SK-N-SH (cell line): ENCODE measurements at regions not wholly inside any gene's neighbourhood (a gene's known extent, or its start where the extent isn't known, plus 50 kb on each side); places are given as distances from the start of the nearest gene placed in this dataset.

Experiments
- CTCF ChIA-PET: fragments of 300-600, 350-600 bp; formaldehyde crosslinking; extraction: SDS; loops from one replicate; lab custom pipeline; 2021; lab: Yijun Ruan, JAX
- POLR2A ChIA-PET: fragments of 350-600 bp; sonication (Branson Sonifier 250); formaldehyde crosslinking; extraction: SDS; loops from one replicate; lab custom pipeline; 2020; ENCODE audit warnings: antibody characterized with exemption, inconsistent platforms; lab: Yijun Ruan, JAX
- DNase-seq: peaks from one replicate; pipeline ENCODE4 v3.0.0; 2012
- H2AFZ ChIP-seq: fragments of 200-600 bp; sonication (generic); 2 replicates; pipeline ENCODE4 v1.8.1; 2016; ENCODE audit warnings: antibody characterized with exemption, mild to moderate bottlenecking, low read depth
- H3F3A ChIP-seq: fragments of 200-600 bp; sonication (generic); replicated peaks from 2 replicates; pipeline ENCODE3; 2016; ENCODE audit warnings: antibody characterized with exemption, mild to moderate bottlenecking; ENCODE audit not compliant: insufficient read depth
- H3K27ac ChIP-seq, 2 experiments: fragments of 200-500 bp in 1 of 2; fragments of 200-600 bp in 1 of 2; sonication (Bioruptor generic) in 1 of 2; sonication (generic), shearing (Covaris generic) in 1 of 2; 2 replicates each; pipeline versions ENCODE4 v1.5.1 to v1.6.1; 2014 to 2016; ENCODE audit warnings: low read depth in 2 of 2, inconsistent platforms in 1 of 2, low read length in 1 of 2, mild to moderate bottlenecking in 1 of 2, mixed read lengths in 1 of 2
- H3K27me3 ChIP-seq: fragments of 200-600 bp; sonication (generic), shearing (Covaris generic); 2 replicates; pipeline ENCODE4 v1.6.1; 2016; ENCODE audit warnings: mixed run types; ENCODE audit not compliant: insufficient read depth
- H3K36me3 ChIP-seq, 2 experiments: fragments of 200-500 bp in 1 of 2; fragments of 200-600 bp in 1 of 2; sonication (Bioruptor generic) in 1 of 2; sonication (generic) in 1 of 2; replicated peaks in 1 of 2; 2 replicates each; pipeline versions ENCODE3 to v1.5.1; 2014 to 2016; ENCODE audit warnings: low read length in 1 of 2, mild to moderate bottlenecking in 1 of 2; ENCODE audit not compliant: insufficient read depth in 2 of 2, control insufficient read depth in 1 of 2
- H3K4me1 ChIP-seq, 2 experiments: fragments of 200-500 bp in 1 of 2; fragments of 200-600 bp in 1 of 2; sonication (Bioruptor generic) in 1 of 2; sonication (generic), shearing (Covaris generic) in 1 of 2; 2 replicates each; pipeline versions ENCODE4 v1.5.1 to v1.6.1; 2014 to 2016; ENCODE audit warnings: low read depth in 1 of 2, low read length in 1 of 2, mixed run types in 1 of 2; ENCODE audit not compliant: insufficient read depth in 2 of 2, control insufficient read depth in 1 of 2
- H3K4me2 ChIP-seq: fragments of 200-600 bp; sonication (generic), shearing (Covaris generic); 2 replicates; pipeline ENCODE4 v1.6.1; 2017; ENCODE audit warnings: mixed run types
- H3K4me3 ChIP-seq, 2 experiments: fragments of 200-500 bp in 1 of 2; fragments of 200-600 bp in 1 of 2; sonication (Bioruptor generic) in 1 of 2; sonication (generic), shearing (Covaris generic) in 1 of 2; 2 replicates each; pipeline versions ENCODE4 v1.5.1 to v1.8.1; 2014 to 2016; ENCODE audit warnings: low read depth in 2 of 2, inconsistent platforms in 1 of 2, low read length in 1 of 2, mild to moderate bottlenecking in 1 of 2, mixed read lengths in 1 of 2, moderate library complexity in 1 of 2
- H3K79me2 ChIP-seq: fragments of 200-600 bp; sonication (generic); 2 replicates; pipeline ENCODE4 v1.8.1; 2017; ENCODE audit warnings: mild to moderate bottlenecking; ENCODE audit not compliant: insufficient read depth
- H3K9ac ChIP-seq: fragments of 200-600 bp; sonication (generic); 2 replicates; pipeline ENCODE4 v1.6.1; 2017; ENCODE audit warnings: mixed run types
- H3K9me2 ChIP-seq: fragments of 200-600 bp; sonication (generic); 2 replicates; pipeline ENCODE4 v1.6.1; 2017; ENCODE audit warnings: mixed run types
- H3K9me3 ChIP-seq: fragments of 200-600 bp; sonication (generic); 2 replicates; pipeline ENCODE4 v1.6.1; 2017; ENCODE audit warnings: mixed run types, mild to moderate bottlenecking, moderate library complexity
- H4K20me1 ChIP-seq: fragments of 200-600 bp; sonication (generic); 2 replicates; pipeline ENCODE4 v1.6.1; 2017; ENCODE audit warnings: mild to moderate bottlenecking, mixed run types; ENCODE audit not compliant: insufficient read depth
- ELF1 ChIP-seq: IDR thresholded peaks from 2 replicates; pipeline ENCODE4 v1.4.0; 2012
- FOSL2 ChIP-seq: IDR thresholded peaks from 2 replicates; pipeline ENCODE4 v1.4.0; 2012; ENCODE audit warnings: low read depth, mild to moderate bottlenecking, moderate library complexity, borderline replicate concordance
- FOXJ3 ChIP-seq: sonication (generic); formaldehyde crosslinking; IDR thresholded peaks from 2 replicates; pipeline ENCODE4 v1.5.1; 2020; ENCODE audit warnings: mild to moderate bottlenecking, missing genetic modification reagents
- FOXM1 ChIP-seq: IDR thresholded peaks from 2 replicates; pipeline ENCODE4 v1.4.0; 2012; ENCODE audit warnings: low read depth, mild to moderate bottlenecking
- GABPA ChIP-seq: IDR thresholded peaks from 2 replicates; pipeline ENCODE4 v1.4.0; 2012; ENCODE audit warnings: low read depth, mild to moderate bottlenecking
- GATA2 ChIP-seq: sonication (generic); formaldehyde crosslinking; IDR thresholded peaks from 2 replicates; pipeline ENCODE4 v1.5.0; 2020; ENCODE audit warnings: mild to moderate bottlenecking, missing genetic modification reagents
- JUND ChIP-seq: IDR thresholded peaks from 2 replicates; pipeline ENCODE4 v1.4.0; 2012
- NFIC ChIP-seq: IDR thresholded peaks from 2 replicates; pipeline ENCODE4 v1.4.0; 2012; ENCODE audit warnings: borderline replicate concordance
- NRF1 ChIP-seq: IDR thresholded peaks from 2 replicates; pipeline ENCODE4 v1.6.1; 2012; ENCODE audit warnings: low read depth, mild to moderate bottlenecking, low read length
- SMC3 ChIP-seq: IDR thresholded peaks from 2 replicates; pipeline ENCODE4 v1.6.1; 2012; ENCODE audit warnings: low read depth, low read length, improper control_type of control experiment
- TAF1 ChIP-seq: IDR thresholded peaks from 2 replicates; pipeline ENCODE4 v1.6.1; 2012; ENCODE audit warnings: low read depth, mild to moderate bottlenecking, low read length, moderate library complexity, borderline replicate concordance
- USF2 ChIP-seq: fragments of 150-350 bp; IDR thresholded peaks from 2 replicates; pipeline ENCODE4 v1.6.1; 2017; ENCODE audit warnings: antibody characterized with exemption, low read length, low read depth, borderline replicate concordance
- YY1 ChIP-seq: IDR thresholded peaks from 2 replicates; pipeline ENCODE4 v1.4.0; 2012; ENCODE audit warnings: low read depth, mild to moderate bottlenecking
- WGBS: methylation state at CpG from one replicate; pipeline ENCODE4 v1.1.6; 2017; ENCODE audit warnings: low lambda C conversion rate; 5-methylcytosine and 5-hydroxymethylcytosine counted together
- TF ChIP-seq, protein P1 (sequence below): IDR thresholded peaks from 2 replicates; pipeline ENCODE4; 2012
- TF ChIP-seq, protein P2 (sequence below): fragments of 150-350 bp; IDR thresholded peaks from 2 replicates; pipeline ENCODE4 v1.6.1; 2016; ENCODE audit warnings: mild to moderate bottlenecking, low read depth, low read length
- TF ChIP-seq, protein P3 (sequence below): fragments of 200-600 bp; sonication (generic); IDR thresholded peaks from 2 replicates; pipeline ENCODE4 v1.6.1; 2017; ENCODE audit warnings: antibody characterized with exemption, mild to moderate bottlenecking, moderate library complexity
- TF ChIP-seq, protein P4 (sequence below): IDR thresholded peaks from 2 replicates; pipeline ENCODE4 v1.4.0; 2012; ENCODE audit warnings: low read depth, borderline replicate concordance

- no peaks in the 10 kb centered on the region for H4K20me1 ChIP-seq
- H3K36me3 ChIP-seq = no peaks in the 10 kb centered on the region
- H2AFZ ChIP-seq = no peak overlapping the region
- H3K4me3 ChIP-seq = no peak overlapping the region
- no peak for TF ChIP-seq YY1
- TF ChIP-seq, protein P1, sequence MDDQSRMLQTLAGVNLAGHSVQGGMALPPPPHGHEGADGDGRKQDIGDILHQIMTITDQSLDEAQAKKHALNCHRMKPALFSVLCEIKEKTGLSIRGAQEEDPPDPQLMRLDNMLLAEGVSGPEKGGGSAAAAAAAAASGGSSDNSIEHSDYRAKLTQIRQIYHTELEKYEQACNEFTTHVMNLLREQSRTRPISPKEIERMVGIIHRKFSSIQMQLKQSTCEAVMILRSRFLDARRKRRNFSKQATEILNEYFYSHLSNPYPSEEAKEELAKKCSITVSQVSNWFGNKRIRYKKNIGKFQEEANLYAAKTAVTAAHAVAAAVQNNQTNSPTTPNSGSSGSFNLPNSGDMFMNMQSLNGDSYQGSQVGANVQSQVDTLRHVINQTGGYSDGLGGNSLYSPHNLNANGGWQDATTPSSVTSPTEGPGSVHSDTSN = no peak
- no peak for TF ChIP-seq NFIC
- no peak for TF ChIP-seq TAF1
- TF ChIP-seq, protein P2, sequence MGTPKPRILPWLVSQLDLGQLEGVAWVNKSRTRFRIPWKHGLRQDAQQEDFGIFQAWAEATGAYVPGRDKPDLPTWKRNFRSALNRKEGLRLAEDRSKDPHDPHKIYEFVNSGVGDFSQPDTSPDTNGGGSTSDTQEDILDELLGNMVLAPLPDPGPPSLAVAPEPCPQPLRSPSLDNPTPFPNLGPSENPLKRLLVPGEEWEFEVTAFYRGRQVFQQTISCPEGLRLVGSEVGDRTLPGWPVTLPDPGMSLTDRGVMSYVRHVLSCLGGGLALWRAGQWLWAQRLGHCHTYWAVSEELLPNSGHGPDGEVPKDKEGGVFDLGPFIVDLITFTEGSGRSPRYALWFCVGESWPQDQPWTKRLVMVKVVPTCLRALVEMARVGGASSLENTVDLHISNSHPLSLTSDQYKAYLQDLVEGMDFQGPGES = no peak
- no peak for TF ChIP-seq GATA2 (CRISPR knock-in tag)
- TF ChIP-seq NRF1 = no peak
- no peak for TF ChIP-seq SMC3
- H3K4me1 ChIP-seq = no peaks in the 10 kb centered on the region
- H3K27ac ChIP-seq = no peak overlapping the region
- H3K9me3 ChIP-seq = no peaks in the 10 kb centered on the region
- POLR2A ChIA-PET = no interaction called here
- no peak overlapping the region for H3K9ac ChIP-seq
- no peaks in the 10 kb centered on the region for H3K27me3 ChIP-seq
- no peaks in the 10 kb centered on the region for H3K9me2 ChIP-seq
- CTCF ChIA-PET = no interaction called here
- H3F3A ChIP-seq = no peaks in the 10 kb centered on the region
- WGBS = 28% methylated on average over 3 of the region's 3 CpGs
- DNase-seq = no peak
- H3K4me2 ChIP-seq = no peak overlapping the region
- H3K79me2 ChIP-seq = no peaks in the 10 kb centered on the region
Observed at GRCh38 chr6:90905351-90905750, 318.5 kb upstream of the MAP3K7 start.

DNA sequence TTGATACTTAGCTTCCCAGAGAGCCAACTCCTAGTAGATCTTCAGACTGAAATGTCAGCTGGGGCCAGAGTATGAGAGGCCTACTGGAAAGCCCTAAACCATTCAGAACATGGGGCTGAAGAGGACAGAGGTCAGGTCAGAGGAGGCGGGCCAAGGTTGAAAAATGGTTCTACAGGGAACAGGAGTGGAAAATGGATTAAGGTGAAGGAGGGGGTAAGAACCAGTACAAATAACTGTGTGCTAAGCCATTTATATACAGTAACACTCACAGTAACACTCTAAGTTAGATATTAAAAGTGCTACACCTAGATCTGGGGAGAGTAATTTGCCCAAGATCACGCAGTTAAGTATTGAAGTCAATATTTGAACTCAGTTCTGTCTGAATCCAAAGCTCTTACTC lies 313.2 kb upstream of the MAP3K7 start:
- WGBS = 33% methylated on average over 2 of the region's 2 CpGs
- H3K9me3 ChIP-seq = no peaks in the 10 kb centered on the region
- no peaks in the 10 kb centered on the region for H3K79me2 ChIP-seq
- H3K4me3 ChIP-seq = no peak overlapping the region
- H3K27me3 ChIP-seq = no peaks in the 10 kb centered on the region
- DNase-seq = no peak
- H3K9me2 ChIP-seq = no peaks in the 10 kb centered on the region
- TF ChIP-seq TAF1 = no peak
- no peak for TF ChIP-seq FOXM1
- TF ChIP-seq GATA2 (CRISPR knock-in tag) = no peak
- TF ChIP-seq NRF1 = no peak
- no peak for TF ChIP-seq FOXJ3 (CRISPR knock-in tag)
- no peak for TF ChIP-seq JUND
- TF ChIP-seq, protein P2 = no peak
- TF ChIP-seq, protein P3, sequence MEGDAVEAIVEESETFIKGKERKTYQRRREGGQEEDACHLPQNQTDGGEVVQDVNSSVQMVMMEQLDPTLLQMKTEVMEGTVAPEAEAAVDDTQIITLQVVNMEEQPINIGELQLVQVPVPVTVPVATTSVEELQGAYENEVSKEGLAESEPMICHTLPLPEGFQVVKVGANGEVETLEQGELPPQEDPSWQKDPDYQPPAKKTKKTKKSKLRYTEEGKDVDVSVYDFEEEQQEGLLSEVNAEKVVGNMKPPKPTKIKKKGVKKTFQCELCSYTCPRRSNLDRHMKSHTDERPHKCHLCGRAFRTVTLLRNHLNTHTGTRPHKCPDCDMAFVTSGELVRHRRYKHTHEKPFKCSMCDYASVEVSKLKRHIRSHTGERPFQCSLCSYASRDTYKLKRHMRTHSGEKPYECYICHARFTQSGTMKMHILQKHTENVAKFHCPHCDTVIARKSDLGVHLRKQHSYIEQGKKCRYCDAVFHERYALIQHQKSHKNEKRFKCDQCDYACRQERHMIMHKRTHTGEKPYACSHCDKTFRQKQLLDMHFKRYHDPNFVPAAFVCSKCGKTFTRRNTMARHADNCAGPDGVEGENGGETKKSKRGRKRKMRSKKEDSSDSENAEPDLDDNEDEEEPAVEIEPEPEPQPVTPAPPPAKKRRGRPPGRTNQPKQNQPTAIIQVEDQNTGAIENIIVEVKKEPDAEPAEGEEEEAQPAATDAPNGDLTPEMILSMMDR = no peak
- TF ChIP-seq, protein P4, sequence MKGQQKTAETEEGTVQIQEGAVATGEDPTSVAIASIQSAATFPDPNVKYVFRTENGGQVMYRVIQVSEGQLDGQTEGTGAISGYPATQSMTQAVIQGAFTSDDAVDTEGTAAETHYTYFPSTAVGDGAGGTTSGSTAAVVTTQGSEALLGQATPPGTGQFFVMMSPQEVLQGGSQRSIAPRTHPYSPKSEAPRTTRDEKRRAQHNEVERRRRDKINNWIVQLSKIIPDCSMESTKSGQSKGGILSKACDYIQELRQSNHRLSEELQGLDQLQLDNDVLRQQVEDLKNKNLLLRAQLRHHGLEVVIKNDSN = no peak
- no peak for TF ChIP-seq ELF1
- TF ChIP-seq FOSL2 = no peak
- no peak for TF ChIP-seq GABPA
- TF ChIP-seq USF2 = no peak
- ChIA-PET CTCF (interaction anchor here (0.9 kb wide), 1 partner anchor 14 kb away, joined by 3 read pairs; no protein-coding TSS in a partner anchor), POLR2A (no interaction called here)
- no peaks in the 10 kb centered on the region for H3F3A ChIP-seq
- H3K4me1 ChIP-seq = peaks cover 0 to 10% of the 10 kb centered on the region in 2 experiments; a peak in 2 of 4 replicates
- H3K27ac ChIP-seq = no peak overlapping the region
- no peak overlapping the region for H3K4me2 ChIP-seq
- no peaks in the 10 kb centered on the region for H3K36me3 ChIP-seq
- H4K20me1 ChIP-seq = no peaks in the 10 kb centered on the region
- no peak overlapping the region for H3K9ac ChIP-seq
- H2AFZ ChIP-seq = no peak overlapping the region
